Mucosa of descending colon (tissue), 3 donors: ENCODE measurements at regions not wholly inside any gene's neighbourhood (a gene's known extent, or its start where the extent isn't known, plus 50 kb on each side); places are given as distances from the start of the nearest gene placed in this dataset.

Experiments
- ATAC-seq: fragments of 200-7000 bp; cut with Tn5 transposase; one replicate; pipeline ENCODE4 v1.9.1; 2020; ENCODE audit warnings: mild to moderate bottlenecking, moderate library complexity
- DNase-seq, 3 donors: peaks; one replicate each; pipeline ENCODE4 v3.0.0-alpha.2; 2020
- H3K36me3 ChIP-seq: fragments of 200-600 bp; one replicate; pipeline ENCODE4 v1.8.0; 2021; ENCODE audit warnings: low read depth, mild to moderate bottlenecking
- H3K4me1 ChIP-seq: fragments of 200-600 bp; one replicate; pipeline ENCODE4 v1.8.0; 2021; ENCODE audit warnings: low read depth, mild to moderate bottlenecking
- H3K4me3 ChIP-seq: fragments of 200-600 bp; one replicate; pipeline ENCODE4 v1.8.0; 2021; ENCODE audit warnings: mild to moderate bottlenecking
- H3K9me3 ChIP-seq: fragments of 200-600 bp; one replicate; pipeline ENCODE4 v1.8.0; 2021; ENCODE audit warnings: mild to moderate bottlenecking
- CTCF ChIP-seq: fragments of 200-600 bp; IDR thresholded peaks from one replicate; pipeline ENCODE4 v1.8.0; 2022; ENCODE audit warnings: antibody characterized with exemption, mild to moderate bottlenecking
- intact Hi-C, 2 donors: fragments of 100-400 bp; cut with DNase I in 1 of 2; cut with micrococcal nuclease in 1 of 2; formaldehyde crosslinking; loops; one replicate each; pipeline versions ENCODE4 v1.11.0 to v1.11.1; 2022; cut with DNase I, micrococcal nuclease
- donor health status: DM: no; HTN: no; CAD: no; lungs with moderate emphysema.
- donor health status: DM: no; HTN: no; CAD: no.
- donor health status: DM: no; HTN: yes; CAD: no.

- no peak overlapping the region for H3K4me3 ChIP-seq
- intact Hi-C loops: no loop called here
- DNase-seq: no peak
- H3K4me1 ChIP-seq: no peaks in the 10 kb centered on the region
- ATAC-seq: peak; percentile 37
- no peak for TF ChIP-seq CTCF
- H3K36me3 ChIP-seq: no peaks in the 10 kb centered on the region
- no peaks in the 10 kb centered on the region for H3K9me3 ChIP-seq
These were observed 539.1 kb downstream of the EDEM1 start for GRCh38 chr3:5726621-5727020.

- ATAC-seq (no peak), DNase-seq (no peak)
- intact Hi-C loops: no loop called here
These were observed 540.4 kb downstream of the EDEM1 start for GRCh38 chr3:5727743-5728484.

GRCh38 chr3:5729852-5730251 is 542.3 kb downstream of the EDEM1 start:
- no peaks in the 10 kb centered on the region for H3K36me3 ChIP-seq
- TF ChIP-seq CTCF: no peak
- H3K4me1 ChIP-seq: no peaks in the 10 kb centered on the region
- no peaks in the 10 kb centered on the region for H3K9me3 ChIP-seq
- no peak for ATAC-seq
- no peak for DNase-seq
- intact Hi-C loops: no loop called here
- no peak overlapping the region for H3K4me3 ChIP-seq

More at GRCh38 chr3:5727743-5728484, 540.4 kb downstream of the EDEM1 start:
- TF ChIP-seq CTCF: no peak
- Histone ChIP-seq H3K9me3 (no peaks in the 10 kb centered on the region), H3K4me3 (no peak overlapping the region), H3K4me1 (no peaks in the 10 kb centered on the region), H3K36me3 (no peaks in the 10 kb centered on the region)

GRCh38 chr3:5731100-5731499 is 543.6 kb downstream of the EDEM1 start:
- H3K4me1 ChIP-seq: no peaks in the 10 kb centered on the region
- H3K9me3 ChIP-seq: no peaks in the 10 kb centered on the region
- intact Hi-C loops: no loop called here
- ATAC-seq: peak; percentile 56
- H3K4me3 ChIP-seq: no peak overlapping the region
- peak; percentile 24 for TF ChIP-seq CTCF
- H3K36me3 ChIP-seq: no peaks in the 10 kb centered on the region
- peak in 1 of 3 donors; percentile 50 for DNase-seq

- Histone ChIP-seq H3K36me3 (no peaks in the 10 kb centered on the region), H3K4me1 (no peaks in the 10 kb centered on the region), H3K9me3 (no peaks in the 10 kb centered on the region), H3K4me3 (no peak overlapping the region)
- intact Hi-C loops: no loop called here
- no peak for TF ChIP-seq CTCF
- DNase-seq (no peak), ATAC-seq (no peak)
These were observed 544.6 kb downstream of the EDEM1 start for GRCh38 chr3:5732081-5732480.
